Spleen (tissue), 7 donors: ENCODE measurements at regions not wholly inside any gene's neighbourhood (a gene's known extent, or its start where the extent isn't known, plus 50 kb on each side); places are given as distances from the start of the nearest gene placed in this dataset.

Source experiments
- POLR2A ChIP-seq, 3 donors: fragments of 450-650 bp; IDR thresholded peaks; one replicate each; pipeline ENCODE4 v1.5.1; 2017; ENCODE audit warnings: antibody characterized with exemption in 3 of 3, mild to moderate bottlenecking in 1 of 3
- TF ChIP-seq, protein P1 (sequence below), 11 experiments: fragments of 200-600 bp in 7 of 11; fragments of 450-650 bp in 4 of 11; sonication (generic) in 4 of 11; IDR thresholded peaks in 8 of 11; conservative IDR thresholded peaks in 3 of 11; 1 replicate in 7 of 11; 2 replicates in 4 of 11; pipeline versions ENCODE4 v1.4.0 to v1.8.0; 2016 to 2021; ENCODE audit warnings: antibody characterized with exemption in 11 of 11, inconsistent platforms in 4 of 11, mild to moderate bottlenecking in 1 of 11
- donor health status: DM: no; HTN: no; CAD: no; lungs with moderate emphysema.
- donor health status: DM: no; HTN: no; CAD: no.
- donor health status: DM: no; HTN: no; CAD: no.

DNA sequence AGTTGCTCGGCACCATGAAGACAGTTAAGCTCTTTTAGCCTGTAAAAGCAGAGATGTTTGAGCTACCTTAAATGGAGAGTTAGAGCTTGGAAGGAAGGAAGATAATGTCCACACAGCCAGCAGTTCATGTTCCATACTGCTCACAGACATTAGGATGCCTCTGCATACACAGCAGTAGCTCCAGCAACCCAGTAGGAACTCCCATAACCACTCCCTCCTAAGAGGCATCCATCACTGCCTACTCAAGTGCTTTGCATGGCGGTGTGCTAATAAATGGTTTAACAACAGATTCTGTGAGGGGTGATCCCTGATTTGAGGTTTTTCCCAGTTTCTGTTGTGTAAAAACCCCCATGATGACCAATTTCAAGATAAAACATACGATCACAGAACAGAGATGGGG is 286.4 kb downstream of the HACE1 start:
- TF ChIP-seq, protein P1, sequence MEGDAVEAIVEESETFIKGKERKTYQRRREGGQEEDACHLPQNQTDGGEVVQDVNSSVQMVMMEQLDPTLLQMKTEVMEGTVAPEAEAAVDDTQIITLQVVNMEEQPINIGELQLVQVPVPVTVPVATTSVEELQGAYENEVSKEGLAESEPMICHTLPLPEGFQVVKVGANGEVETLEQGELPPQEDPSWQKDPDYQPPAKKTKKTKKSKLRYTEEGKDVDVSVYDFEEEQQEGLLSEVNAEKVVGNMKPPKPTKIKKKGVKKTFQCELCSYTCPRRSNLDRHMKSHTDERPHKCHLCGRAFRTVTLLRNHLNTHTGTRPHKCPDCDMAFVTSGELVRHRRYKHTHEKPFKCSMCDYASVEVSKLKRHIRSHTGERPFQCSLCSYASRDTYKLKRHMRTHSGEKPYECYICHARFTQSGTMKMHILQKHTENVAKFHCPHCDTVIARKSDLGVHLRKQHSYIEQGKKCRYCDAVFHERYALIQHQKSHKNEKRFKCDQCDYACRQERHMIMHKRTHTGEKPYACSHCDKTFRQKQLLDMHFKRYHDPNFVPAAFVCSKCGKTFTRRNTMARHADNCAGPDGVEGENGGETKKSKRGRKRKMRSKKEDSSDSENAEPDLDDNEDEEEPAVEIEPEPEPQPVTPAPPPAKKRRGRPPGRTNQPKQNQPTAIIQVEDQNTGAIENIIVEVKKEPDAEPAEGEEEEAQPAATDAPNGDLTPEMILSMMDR (IDR thresholded peaks at IDR 0.05 in 8 of 11, conservative IDR thresholded peaks at IDR 0.05 in 3 of 11), result no peak
- no peak for TF ChIP-seq POLR2A (IDR thresholded peaks at IDR 0.05)
